DOHH2 (cell line): ENCODE measurements at regions not wholly inside any gene's neighbourhood (a gene's known extent, or its start where the extent isn't known, plus 50 kb on each side); places are given as distances from the start of the nearest gene placed in this dataset.

Source experiments
- H3F3A ChIP-seq: fragments of 200-600 bp; sonication (generic), shearing (Covaris generic); 2 replicates; pipeline ENCODE4 v1.6.0; 2016; ENCODE audit warnings: antibody characterized with exemption, mild to moderate bottlenecking; ENCODE audit not compliant: control insufficient read depth, insufficient read depth
- H3K27ac ChIP-seq: fragments of 200-600 bp; sonication (generic); 2 replicates; pipeline ENCODE4 v1.5.1; 2014; ENCODE audit warnings: low read depth, mild to moderate bottlenecking, low read length, moderate library complexity
- H3K27me3 ChIP-seq: fragments of 200-600 bp; sonication (generic); 2 replicates; pipeline ENCODE4 v1.6.1; 2014; ENCODE audit warnings: mild to moderate bottlenecking, low read length, mixed read lengths; ENCODE audit not compliant: control insufficient read depth
- H3K36me3 ChIP-seq: fragments of 200-600 bp; sonication (generic); 2 replicates; pipeline ENCODE4 v1.6.1; 2014; ENCODE audit warnings: mild to moderate bottlenecking, low read length, moderate library complexity, mixed read lengths; ENCODE audit not compliant: control insufficient read depth
- H3K4me1 ChIP-seq: fragments of 200-600 bp; sonication (generic); 2 replicates; pipeline ENCODE4 v1.6.1; 2014; ENCODE audit warnings: mild to moderate bottlenecking, low read length, mixed read lengths; ENCODE audit not compliant: control insufficient read depth
- H3K4me2 ChIP-seq: fragments of 200-600 bp; sonication (generic); 2 replicates; pipeline ENCODE4 v1.6.0; 2014; ENCODE audit warnings: mild to moderate bottlenecking, low read length, moderate library complexity
- H3K4me3 ChIP-seq: fragments of 200-600 bp; sonication (generic); 2 replicates; pipeline ENCODE4 v1.5.1; 2014; ENCODE audit warnings: mild to moderate bottlenecking, low read length, mixed read lengths
- H3K79me2 ChIP-seq: fragments of 200-600 bp; sonication (generic); 2 replicates; pipeline ENCODE4 v1.6.1; 2014; ENCODE audit warnings: mild to moderate bottlenecking, low read length, mixed read lengths; ENCODE audit not compliant: control insufficient read depth
- H3K9me2 ChIP-seq: fragments of 200-600 bp; sonication (generic); replicated peaks from 2 replicates; pipeline ENCODE4 v1.6.1; 2014; ENCODE audit warnings: mild to moderate bottlenecking, low read length, mixed read lengths; ENCODE audit not compliant: control insufficient read depth
- H3K9me3 ChIP-seq: fragments of 200-600 bp; sonication (generic); 2 replicates; pipeline ENCODE4 v1.6.1; 2014; ENCODE audit warnings: antibody characterized with exemption, low read length, mixed read lengths; ENCODE audit not compliant: control insufficient read depth, insufficient read depth
- H4K20me1 ChIP-seq: fragments of 200-600 bp; sonication (generic); 2 replicates; pipeline ENCODE4 v1.6.0; 2014; ENCODE audit warnings: low read depth, mild to moderate bottlenecking, antibody characterized with exemption, low read length, moderate library complexity; ENCODE audit not compliant: control insufficient read depth, insufficient read depth
- CTCF ChIP-seq: fragments of 200-600 bp; sonication (generic); IDR thresholded peaks from one replicate; pipeline ENCODE4 v1.5.1; 2014; ENCODE audit warnings: antibody characterized with exemption, mild to moderate bottlenecking, low read depth, low read length; ENCODE audit not compliant: poor library complexity, severe bottlenecking
- EZH2phosphoT487 ChIP-seq: fragments of 200-600 bp; sonication (generic); IDR thresholded peaks from 2 replicates; pipeline ENCODE4 v1.6.1; 2017; ENCODE audit warnings: borderline replicate concordance, mild to moderate bottlenecking, antibody characterized with exemption, low read length, moderate library complexity, mixed read lengths

- Histone ChIP-seq H3F3A (no peaks in the 10 kb centered on the region), H3K9me2 (no peaks in the 10 kb centered on the region), H3K79me2 (no peaks in the 10 kb centered on the region), H3K4me2 (no peak overlapping the region), H4K20me1 (no peaks in the 10 kb centered on the region), H3K4me1 (no peaks in the 10 kb centered on the region), H3K27ac (no peak overlapping the region), H3K27me3 (peaks cover 2% of the 10 kb centered on the region; the same call in 1 of the 2 replicates), H3K9me3 (no peaks in the 10 kb centered on the region), H3K36me3 (no peaks in the 10 kb centered on the region), H3K4me3 (no peak overlapping the region)
- no peak for TF ChIP-seq EZH2phosphoT487
- TF ChIP-seq CTCF = no peak
Observed at GRCh38 chr2:62568983-62569837, 63.2 kb upstream of the TMEM17 start.

GRCh38 chr2:62568074-62568473 is 62.1 kb upstream of the TMEM17 start:
- H4K20me1 ChIP-seq = no peaks in the 10 kb centered on the region
- no peaks in the 10 kb centered on the region for H3F3A ChIP-seq
- H3K27ac ChIP-seq = no peak overlapping the region
- H3K4me1 ChIP-seq = no peaks in the 10 kb centered on the region
- no peaks in the 10 kb centered on the region for H3K36me3 ChIP-seq
- H3K9me2 ChIP-seq = no peaks in the 10 kb centered on the region
- H3K4me2 ChIP-seq = no peak overlapping the region
- H3K79me2 ChIP-seq = no peaks in the 10 kb centered on the region
- no peaks in the 10 kb centered on the region for H3K27me3 ChIP-seq
- no peak overlapping the region for H3K4me3 ChIP-seq
- no peak for TF ChIP-seq EZH2phosphoT487
- TF ChIP-seq CTCF = no peak
- H3K9me3 ChIP-seq = no peaks in the 10 kb centered on the region

- H3K36me3 ChIP-seq = no peaks in the 10 kb centered on the region
- H3K4me1 ChIP-seq = no peaks in the 10 kb centered on the region
- no peaks in the 10 kb centered on the region for H3K9me2 ChIP-seq
- H4K20me1 ChIP-seq = no peaks in the 10 kb centered on the region
- H3K27me3 ChIP-seq = no peaks in the 10 kb centered on the region
- TF ChIP-seq EZH2phosphoT487 (no peak), CTCF (no peak)
- H3K4me2 ChIP-seq = no peak overlapping the region
- H3K4me3 ChIP-seq = no peak overlapping the region
- H3K9me3 ChIP-seq = no peaks in the 10 kb centered on the region
- no peaks in the 10 kb centered on the region for H3K79me2 ChIP-seq
- no peaks in the 10 kb centered on the region for H3F3A ChIP-seq
- no peak overlapping the region for H3K27ac ChIP-seq
Observed at GRCh38 chr2:62567669-62568068, 61.7 kb upstream of the TMEM17 start.
